HG02970 (cell line): ENCODE measurements at regions not wholly inside any gene's neighbourhood (a gene's known extent, or its start where the extent isn't known, plus 50 kb on each side); places are given as distances from the start of the nearest gene placed in this dataset.
"Not testable (repeated sequence)": the region's sequence is repeated elsewhere in the genome, so short reads cannot be mapped to it uniquely, and the experiment has no call there.

ENCODE experiments used
- ATAC-seq: cut with Tn5 transposase; IDR thresholded peaks from one replicate; pipeline ENCODE4 v1.9.1; 2021; ENCODE audit warnings: mild to moderate bottlenecking, moderate library complexity, moderate number of reproducible peaks; ENCODE audit not compliant: unreplicated experiment, low FRiP score

- ATAC-seq = no peak
These were observed 111.1 kb upstream of the DST start for GRCh38 chr6:56753811-56754210.

GRCh38 chr6:56752534-56752933, 109.8 kb upstream of the DST start:
- ATAC-seq = no peak

GRCh38 chr6:56752009-56752408, 109.3 kb upstream of the DST start:
- no peak for ATAC-seq

GRCh38 chr6:56751604-56752003, 108.9 kb upstream of the DST start:
- ATAC-seq = no peak

- no peak for ATAC-seq
These were observed 108.0 kb upstream of the DST start for GRCh38 chr6:56750686-56751085.

- no peak for ATAC-seq
These were observed 107.0 kb upstream of the DST start for GRCh38 chr6:56749632-56750151.

GRCh38 chr6:56746767-56747504, 104.2 kb upstream of the DST start:
- no peak for ATAC-seq

GRCh38 chr6:56745971-56746370, 103.3 kb upstream of the DST start:
- ATAC-seq = no peak

GRCh38 chr6:56745081-56745480, 102.4 kb upstream of the DST start:
- ATAC-seq = no peak

- no peak for ATAC-seq
These were observed 101.8 kb upstream of the DST start for GRCh38 chr6:56744528-56744927.

- no peak for ATAC-seq
These were observed 99.6 kb upstream of the DST start for GRCh38 chr6:56742122-56742791.

GRCh38 chr6:56741472-56741871, 98.8 kb upstream of the DST start:
- ATAC-seq = no peak

- no peak for ATAC-seq
These were observed 97.4 kb upstream of the DST start for GRCh38 chr6:56739836-56740815.

GRCh38 chr6:56736804-56737203, 94.1 kb upstream of the DST start:
- ATAC-seq = no peak

GRCh38 chr6:56734335-56734734, 91.6 kb upstream of the DST start:
- ATAC-seq = no peak

GRCh38 chr6:56733211-56733697, 90.6 kb upstream of the DST start:
- no peak for ATAC-seq

- ATAC-seq = no peak
These were observed 89.8 kb upstream of the DST start for GRCh38 chr6:56732517-56732916.

- ATAC-seq = no peak
These were observed 88.2 kb upstream of the DST start for GRCh38 chr6:56730663-56731529.

GRCh38 chr6:56729719-56730118, 87.0 kb upstream of the DST start:
- no peak for ATAC-seq

- not testable (repeated sequence) for ATAC-seq
These were observed 86.5 kb upstream of the DST start for GRCh38 chr6:56729166-56729565.
